ENCODE measurements at regions not wholly inside any gene's neighbourhood (a gene's known extent, or its start where the extent isn't known, plus 50 kb on each side); places are given as distances from the start of the nearest gene placed in this dataset.
"Not testable (repeated sequence)": the region's sequence is repeated elsewhere in the genome, so short reads cannot be mapped to it uniquely, and the experiment has no call there.

DNA sequence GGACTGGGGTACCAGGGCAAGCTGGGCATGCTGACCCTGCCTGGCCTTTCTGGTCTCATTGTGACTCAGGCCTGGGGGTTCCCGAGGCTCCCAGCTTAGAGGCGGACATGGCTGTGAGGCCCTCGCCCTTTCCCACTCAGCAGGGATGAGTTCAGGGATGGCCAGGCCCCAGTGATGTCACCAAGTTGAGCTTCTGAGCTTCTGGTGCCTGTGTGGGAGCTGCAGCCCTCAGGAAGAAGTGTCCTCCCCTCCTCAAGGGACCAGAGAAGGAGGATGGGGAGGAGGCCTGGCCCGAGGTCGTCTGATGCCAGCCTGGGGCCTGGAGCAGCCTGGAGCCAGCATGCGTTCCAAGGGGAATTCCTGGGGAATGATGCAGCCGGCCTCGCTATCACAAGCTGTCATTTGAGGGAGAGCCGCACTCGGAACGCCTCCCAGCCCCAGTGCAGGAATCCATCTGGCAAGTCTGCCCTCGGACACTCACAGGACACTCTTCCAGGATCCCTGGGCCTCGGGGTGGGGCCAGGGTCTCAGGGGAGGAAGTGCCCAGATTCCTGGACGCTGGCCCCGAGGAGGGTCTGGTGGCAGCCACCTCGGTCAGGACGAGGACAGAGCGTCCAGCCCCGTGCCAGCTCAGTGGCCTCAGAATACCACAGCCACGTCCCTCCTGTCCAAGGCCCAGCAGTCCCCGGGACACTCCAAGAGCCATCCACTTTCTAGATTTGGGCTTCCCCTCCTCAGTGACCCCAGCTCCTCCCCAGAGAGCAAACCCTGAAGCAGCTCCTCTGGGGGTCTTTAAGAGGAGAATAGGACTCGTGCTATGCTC, 61.2 kb upstream of the GPC1 start:
- DNase-seq (ENCODE audit: low spot score), result no peak

GRCh38 chr2:240375024-240375645, 60.3 kb upstream of the GPC1 start:
- no peak for DNase-seq (ENCODE audit: low spot score)

DNA sequence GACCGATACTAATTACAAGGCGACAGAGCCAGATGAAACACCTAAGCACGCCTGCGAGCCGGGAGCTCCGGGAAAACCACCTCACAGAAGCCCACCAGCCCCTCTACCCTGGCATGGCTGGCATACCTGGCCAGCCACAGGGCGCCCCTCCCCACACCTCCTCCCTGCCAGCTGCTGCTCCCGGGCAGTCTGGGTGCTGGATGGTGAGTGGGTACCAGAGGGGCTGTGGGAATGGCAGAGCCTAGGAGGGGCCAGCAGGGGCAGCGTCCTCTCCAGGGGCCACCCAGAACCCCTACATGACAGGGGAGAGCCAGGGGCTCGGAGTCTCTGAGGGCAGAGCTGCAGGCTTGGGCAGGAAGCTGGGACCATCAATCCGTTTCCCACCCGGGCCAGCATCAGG, 58.7 kb upstream of the GPC1 start:
- DNase-seq (ENCODE audit: low spot score), result no peak

DNA sequence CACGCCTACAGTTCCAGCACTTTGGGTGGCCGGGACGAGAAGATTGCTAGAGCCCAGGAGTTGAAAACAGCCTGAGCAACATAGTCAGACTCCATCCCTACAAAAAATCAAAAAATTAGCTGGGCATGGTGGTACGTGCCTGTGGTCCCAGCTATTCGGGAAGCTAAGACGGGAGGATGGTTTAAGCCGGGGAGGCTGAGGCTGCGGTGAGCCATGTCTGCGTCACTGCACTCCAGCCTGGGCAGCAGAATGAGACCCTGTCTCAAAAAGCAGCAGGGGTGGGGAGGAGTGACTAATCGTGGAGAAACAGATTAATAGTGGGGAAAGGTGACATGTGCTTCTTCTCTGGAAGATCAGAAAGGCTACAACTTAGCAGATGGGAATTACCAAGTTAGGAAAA, 58.1 kb upstream of the GPC1 start:
- no peak for DNase-seq (ENCODE audit: low spot score)

- DNase-seq (ENCODE audit: low spot score), result no peak
Measured at GRCh38 chr2:240379089-240379636, 56.3 kb upstream of the GPC1 start.

DNA sequence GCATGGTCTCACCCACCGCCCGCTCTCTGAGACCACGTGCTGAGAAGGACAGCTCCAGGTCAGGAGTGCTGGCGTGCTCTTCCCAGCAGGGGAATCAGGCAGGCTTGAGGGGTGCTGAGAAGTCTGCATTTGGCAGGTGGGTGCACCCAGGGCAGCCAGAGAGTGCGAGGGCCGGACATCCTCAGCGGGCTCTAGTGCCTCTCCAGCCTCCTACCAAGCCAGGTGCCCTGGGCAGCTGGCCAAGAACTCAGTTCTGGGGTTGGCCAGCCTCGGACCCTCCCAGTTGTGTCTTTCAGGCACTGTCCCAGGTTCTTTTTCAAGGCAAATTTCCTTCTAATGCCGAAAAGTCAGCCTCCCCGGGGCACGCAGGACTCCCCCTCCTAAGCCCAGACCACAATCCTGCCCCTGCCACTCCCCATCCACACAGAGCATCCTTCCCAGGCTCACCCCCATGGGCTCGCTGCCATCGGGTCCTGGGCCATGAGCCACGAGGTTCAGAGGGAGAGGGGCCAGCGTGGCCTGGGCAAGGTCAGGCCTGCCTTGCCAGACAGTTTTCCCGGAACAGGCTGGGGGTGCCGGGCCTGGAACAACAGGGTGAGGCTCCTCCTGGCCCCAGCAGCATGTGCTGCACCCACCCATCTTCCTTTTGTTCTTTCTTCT, 52.2 kb upstream of the GPC1 start:
- DNase-seq (ENCODE audit: low spot score), result no peak

DNA sequence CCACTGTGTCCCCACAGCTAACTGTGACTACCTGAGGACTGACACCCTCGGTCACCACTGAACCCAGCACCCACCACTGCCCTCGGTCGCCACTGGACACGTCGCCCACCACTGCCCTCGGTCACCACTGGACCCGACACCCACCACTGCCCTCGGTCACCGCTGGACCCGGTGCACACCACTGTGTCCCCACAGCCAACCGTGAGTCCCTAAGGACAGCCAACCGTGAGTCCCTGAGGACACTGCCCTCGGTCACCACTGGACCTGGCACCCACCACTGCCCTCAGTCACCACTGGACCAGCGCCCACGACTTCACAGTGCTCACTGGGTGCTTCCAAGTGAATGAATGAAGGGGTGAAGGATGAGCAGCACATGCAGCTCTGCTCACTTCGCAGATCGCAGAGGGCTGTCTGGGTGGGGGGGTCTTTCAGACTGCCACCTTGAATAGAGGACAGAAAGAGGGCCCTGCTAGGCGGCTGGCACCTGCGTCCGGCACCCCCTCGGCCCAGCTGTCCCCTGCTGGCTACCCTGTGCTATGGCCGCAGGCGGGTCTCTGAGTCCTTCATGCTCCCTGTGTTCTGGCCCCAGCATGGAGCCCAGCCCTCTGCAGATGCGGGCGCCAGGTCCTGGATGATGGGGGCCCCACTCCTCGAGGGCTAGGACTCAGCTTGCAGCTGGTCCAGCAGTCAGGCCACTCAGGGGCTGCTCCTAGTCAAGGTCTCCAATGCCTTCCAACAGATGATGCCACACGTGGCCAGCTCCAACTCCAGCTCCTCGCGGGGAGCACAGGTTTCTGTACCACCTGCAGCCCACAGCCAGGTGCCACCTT, 51.4 kb upstream of the GPC1 start:
- DNase-seq (ENCODE audit: low spot score), result no peak

DNA sequence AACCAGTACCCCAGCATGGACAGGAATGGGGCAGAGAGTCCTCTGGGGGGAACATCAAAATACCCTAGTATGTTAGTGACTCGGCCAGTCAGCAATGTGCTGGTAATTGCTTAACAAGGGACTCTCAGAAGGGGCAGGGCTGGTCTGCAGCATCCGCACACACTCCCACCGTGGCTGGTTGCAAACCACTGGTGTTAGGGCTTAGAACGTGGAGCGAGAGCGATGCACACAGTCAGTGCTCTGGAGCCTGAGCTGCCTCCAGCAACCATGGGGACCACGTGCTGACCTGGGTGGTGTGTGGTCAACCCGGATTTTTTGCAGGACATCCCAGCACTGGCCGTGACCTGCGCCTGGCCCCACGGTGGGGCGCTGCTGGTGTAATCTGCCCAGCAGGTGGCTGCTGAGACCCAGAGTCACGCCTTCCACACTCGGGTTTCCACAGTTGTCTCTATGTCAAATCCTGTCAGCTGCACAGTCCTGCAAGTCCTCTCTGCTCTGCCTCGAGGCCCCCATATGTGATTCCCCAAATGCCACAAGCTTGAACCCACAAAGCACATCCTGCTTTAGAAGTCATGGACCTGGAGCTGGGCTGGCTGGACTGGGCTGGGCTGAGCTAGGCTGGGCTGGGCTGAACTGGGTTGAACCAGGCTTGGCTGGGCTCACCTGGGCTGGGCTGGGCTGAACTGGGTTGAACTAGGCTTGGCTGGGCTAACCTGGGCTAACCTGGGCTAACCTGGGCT, 50.6 kb upstream of the GPC1 start:
- DNase-seq (ENCODE audit: low spot score), result no peak

- DNase-seq (ENCODE audit: low spot score), result not testable (repeated sequence)
Measured at GRCh38 chr2:240385451-240386161, 49.9 kb upstream of the GPC1 start.
